Mammary epithelial cell (primary cell): ENCODE measurements at regions not wholly inside any gene's neighbourhood (a gene's known extent, or its start where the extent isn't known, plus 50 kb on each side); places are given as distances from the start of the nearest gene placed in this dataset.

Source experiments
- CTCF ChIP-seq, 2 donors: IDR thresholded peaks in 1 of 2; conservative IDR thresholded peaks in 1 of 2; 2 replicates each; pipeline ENCODE4 v1.5.1; 2011 to 2012; ENCODE audit warnings: inconsistent platforms in 2 of 2, low read length in 2 of 2, mild to moderate bottlenecking in 2 of 2, control low read depth in 1 of 2, low read depth in 1 of 2; ENCODE audit not compliant: insufficient read depth in 1 of 2; ENCODE audit errors: extremely low read depth in 1 of 2
- EZH2 ChIP-seq: IDR thresholded peaks from 2 replicates; pipeline ENCODE4 v1.6.1; 2012; ENCODE audit warnings: low read length, inconsistent platforms, borderline replicate concordance

- TF ChIP-seq CTCF (conservative IDR thresholded peaks at IDR 0.05 in 1 of 2, IDR thresholded peaks at IDR 0.05 in 1 of 2; ENCODE audit: extremely low read depth in 1 of 2, insufficient read depth in 1 of 2, low read depth in 1 of 2, low read length in 2 of 2) (no peak), EZH2 (no peak)
Measured at GRCh38 chr14:44286201-44286600, 220.9 kb downstream of the FSCB start.
